Stomach (tissue), 8 donors: ENCODE measurements at regions not wholly inside any gene's neighbourhood (a gene's known extent, or its start where the extent isn't known, plus 50 kb on each side); places are given as distances from the start of the nearest gene placed in this dataset.

Source experiments
- DNase-seq, 2 donors: peaks; one replicate each; pipeline versions ENCODE4 v3.0.0 to v3.0.0-alpha.2; 2013 to 2019
- H3K27ac ChIP-seq, 5 donors: fragments of 200-600 bp in 4 of 5; sonication (generic) in 4 of 5; one replicate each; pipeline ENCODE4 v1.5.1; 2013 to 2019; ENCODE audit warnings: mild to moderate bottlenecking in 1 of 5, moderate library complexity in 1 of 5
- H3K27me3 ChIP-seq, 3 donors: fragments of 200-600 bp; sonication (generic); one replicate each; pipeline ENCODE4 v1.5.1; 2017 to 2019; ENCODE audit warnings: mixed run types in 1 of 3
- H3K36me3 ChIP-seq, 4 donors: fragments of 200-600 bp; sonication (generic); 1 replicate in 3 of 4; 2 replicates in 1 of 4; pipeline ENCODE4 v1.5.1; 2016 to 2019
- H3K4me1 ChIP-seq, 4 donors: fragments of 200-600 bp; sonication (generic); one replicate each; pipeline ENCODE4 v1.5.1; 2016 to 2019
- H3K4me3 ChIP-seq, 4 donors: fragments of 200-600 bp; sonication (generic) in 3 of 4; one replicate each; pipeline ENCODE4 v1.5.1; 2016 to 2019; ENCODE audit warnings: mild to moderate bottlenecking in 1 of 4
- H3K9me3 ChIP-seq, 4 donors: fragments of 200-600 bp; sonication (generic); one replicate each; pipeline ENCODE4 v1.5.1; 2016 to 2019
- CTCF ChIP-seq, 7 experiments: fragments of 450-650 bp in 4 of 7; fragments of 200-600 bp in 3 of 7; sonication (generic) in 3 of 7; IDR thresholded peaks; one replicate each; pipeline ENCODE4 v1.5.1; 2016 to 2019; ENCODE audit warnings: antibody characterized with exemption in 7 of 7, control low read depth in 2 of 7, mild to moderate bottlenecking in 1 of 7
- EP300 ChIP-seq: sonication (generic); formaldehyde crosslinking; IDR thresholded peaks from one replicate; pipeline ENCODE4 v1.6.1; 2017; ENCODE audit warnings: antibody characterized with exemption
- POLR2A ChIP-seq, 4 donors: fragments of 450-650 bp; IDR thresholded peaks; one replicate each; pipeline ENCODE4 v1.6.1; 2016; ENCODE audit warnings: antibody characterized with exemption in 4 of 4, control low read depth in 2 of 4, mild to moderate bottlenecking in 1 of 4, moderate library complexity in 1 of 4
- POLR2AphosphoS5 ChIP-seq, 3 donors: sonication (generic); formaldehyde crosslinking; IDR thresholded peaks; one replicate each; pipeline ENCODE4 v1.6.1; 2016; ENCODE audit warnings: antibody characterized with exemption in 3 of 3
- WGBS, 5 donors: extraction: QIAGEN DNeasy Blood & Tissue Kit in 3 of 5; methylation state at CpG; one replicate each; pipeline versions ENCODE4 v1.1.5 to v1.1.7; 2013 to 2018; 5-methylcytosine and 5-hydroxymethylcytosine counted together
- intact Hi-C: fragments of 100-400 bp; cut with DNase I; formaldehyde crosslinking; loops from one replicate; pipeline ENCODE4 v1.15.1; 2023; ENCODE audit warnings: low total_unique reads
- donor health status: healthy with polysubstance abuse.
- donor health status: Bipolar disorder and iron deficiency.
- donor health status: healthy.

GRCh38 chr15:93800805-93801204, 430.6 kb upstream of the MCTP2 start:
- WGBS, 5 donors, result 51 to 79% (median 62%) methylated on average over 2 of the region's 2 CpGs
- DNase-seq, result no peak
- Histone ChIP-seq H3K9me3 (no peaks in the 10 kb centered on the region), H3K36me3 (no peaks in the 10 kb centered on the region), H3K4me1 (no peaks in the 10 kb centered on the region), H3K4me3 (no peak overlapping the region), H3K27me3 (no peaks in the 10 kb centered on the region), H3K27ac (no peak overlapping the region)
- no peak for TF ChIP-seq POLR2A (IDR thresholded peaks at IDR 0.05)
- no peak for TF ChIP-seq CTCF (IDR thresholded peaks at IDR 0.05)
- TF ChIP-seq POLR2AphosphoS5 (IDR thresholded peaks at IDR 0.05), result no peak
- TF ChIP-seq EP300, result no peak
- intact Hi-C loops, result no loop called here

GRCh38 chr15:93789441-93789840, 441.9 kb upstream of the MCTP2 start:
- no peaks in the 10 kb centered on the region for H3K27me3 ChIP-seq
- no peak overlapping the region for H3K4me3 ChIP-seq
- no peaks in the 10 kb centered on the region for H3K4me1 ChIP-seq
- WGBS, 5 donors, result 77 to 91% (median 87%) methylated on average over 2 of the region's 2 CpGs
- H3K36me3 ChIP-seq, result no peaks in the 10 kb centered on the region
- DNase-seq, result no peak
- intact Hi-C loops, result no loop called here
- H3K27ac ChIP-seq, result no peak overlapping the region
- peaks cover 0 to 15% (median 5%) of the 10 kb centered on the region in 4 donors for H3K9me3 ChIP-seq
- TF ChIP-seq POLR2AphosphoS5 (IDR thresholded peaks at IDR 0.05) (no peak), CTCF (IDR thresholded peaks at IDR 0.05) (no peak), EP300 (no peak), POLR2A (IDR thresholded peaks at IDR 0.05) (no peak)

- 76 to 86% (median 82%) methylated on average over 4 of the region's 4 CpGs for WGBS, 5 donors
- intact Hi-C loops, result no loop called here
- TF ChIP-seq EP300 (no peak), POLR2AphosphoS5 (IDR thresholded peaks at IDR 0.05) (no peak)
- Histone ChIP-seq H3K36me3 (no peaks in the 10 kb centered on the region), H3K4me3 (no peak overlapping the region), H3K4me1 (no peaks in the 10 kb centered on the region), H3K27ac (no peak overlapping the region), H3K9me3 (no peaks in the 10 kb centered on the region), H3K27me3 (no peaks in the 10 kb centered on the region)
- no peak for DNase-seq
Measured at GRCh38 chr15:93780073-93780472, 451.3 kb upstream of the MCTP2 start.

- WGBS, 5 donors, result 76 to 92% (median 84%) methylated on average over 4 of the region's 4 CpGs
- intact Hi-C loops, result no loop called here
Measured at GRCh38 chr15:93779341-93779740, 452.0 kb upstream of the MCTP2 start.

More at GRCh38 chr15:93779341-93779740, 452.0 kb upstream of the MCTP2 start:
- DNase-seq, result no peak
- TF ChIP-seq POLR2AphosphoS5 (IDR thresholded peaks at IDR 0.05) (no peak), POLR2A (IDR thresholded peaks at IDR 0.05) (no peak), EP300 (no peak), CTCF (IDR thresholded peaks at IDR 0.05) (no peak)
- Histone ChIP-seq H3K4me1 (no peaks in the 10 kb centered on the region), H3K27ac (no peak overlapping the region), H3K9me3 (no peaks in the 10 kb centered on the region), H3K27me3 (no peaks in the 10 kb centered on the region), H3K4me3 (no peak overlapping the region), H3K36me3 (no peaks in the 10 kb centered on the region)
